BLaER1 (cell line): ENCODE measurements at regions not wholly inside any gene's neighbourhood (a gene's known extent, or its start where the extent isn't known, plus 50 kb on each side); places are given as distances from the start of the nearest gene placed in this dataset.
"Not testable (repeated sequence)": the region's sequence is repeated elsewhere in the genome, so short reads cannot be mapped to it uniquely, and the experiment has no call there.

Source experiments
- H3K27ac ChIP-seq: shearing (Covaris generic); formaldehyde crosslinking; 2 replicates; pipeline ENCODE4 v1.8.1; 2022
- H3K27me3 ChIP-seq: shearing (Covaris generic); formaldehyde crosslinking; 2 replicates; pipeline ENCODE4 v1.8.1; 2022
- H3K36me3 ChIP-seq: shearing (Covaris generic); formaldehyde crosslinking; 2 replicates; pipeline ENCODE4 v1.8.1; 2022
- H3K4me1 ChIP-seq: shearing (Covaris generic); formaldehyde crosslinking; 2 replicates; pipeline ENCODE4 v1.8.1; 2022
- H3K4me2 ChIP-seq: shearing (Covaris generic); formaldehyde crosslinking; 2 replicates; pipeline ENCODE4 v1.8.1; 2022
- H3K4me3 ChIP-seq: shearing (Covaris generic); formaldehyde crosslinking; 2 replicates; pipeline ENCODE4 v1.8.1; 2022
- H3K9ac ChIP-seq: shearing (Covaris generic); formaldehyde crosslinking; 2 replicates; pipeline ENCODE4 v1.8.1; 2022
- H3K9me3 ChIP-seq: shearing (Covaris generic); formaldehyde crosslinking; 2 replicates; pipeline ENCODE4 v1.8.1; 2022
- H4K20me1 ChIP-seq: shearing (Covaris generic); formaldehyde crosslinking; 2 replicates; pipeline ENCODE4 v1.8.1; 2022
- Cebpa-rat ChIP-seq: shearing (Covaris generic); IDR thresholded peaks from 2 replicates; pipeline ENCODE4 v1.8.1; 2022

DNA sequence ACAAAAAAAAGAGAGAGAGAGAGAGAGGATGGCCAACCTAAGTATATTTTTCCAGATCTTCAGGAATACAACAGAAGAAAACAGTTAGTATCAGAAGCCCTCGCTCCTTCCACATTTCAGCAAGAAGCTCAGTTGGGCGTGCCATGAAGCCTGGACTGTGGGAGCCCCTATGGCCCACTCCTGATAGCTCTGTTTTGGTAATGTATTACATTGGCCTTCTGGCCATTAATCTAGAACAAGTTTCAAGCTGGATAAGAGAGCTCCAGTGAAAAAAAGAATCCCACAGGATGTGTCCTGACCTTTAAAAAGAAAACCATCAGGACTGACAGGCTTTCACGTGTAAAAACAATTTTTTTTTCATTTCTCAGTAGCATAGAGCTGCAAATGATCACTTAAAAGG, 197.9 kb downstream of the ICOS start:
- H3K4me1 ChIP-seq, result peaks cover 42% of the 10 kb centered on the region

GRCh38 chr2:204135752-204136151, 199.2 kb downstream of the ICOS start:
- Histone ChIP-seq H3K9ac (no peak overlapping the region), H3K27me3 (no peaks in the 10 kb centered on the region), H3K4me3 (no peak overlapping the region), H4K20me1 (no peaks in the 10 kb centered on the region), H3K4me1 (peaks cover 42% of the 10 kb centered on the region), H3K9me3 (no peaks in the 10 kb centered on the region), H3K27ac (no peak overlapping the region), H3K4me2 (peak overlapping the region; percentile 17), H3K36me3 (no peaks in the 10 kb centered on the region)
- TF ChIP-seq Cebpa-rat, result no peak

More for the DNA sequence above, 197.9 kb downstream of the ICOS start:
- Histone ChIP-seq H3K9ac (no peak overlapping the region), H3K27ac (no peak overlapping the region), H3K9me3 (no peaks in the 10 kb centered on the region), H3K27me3 (no peaks in the 10 kb centered on the region), H3K36me3 (no peaks in the 10 kb centered on the region), H3K4me2 (no peak overlapping the region), H3K4me3 (no peak overlapping the region), H4K20me1 (no peaks in the 10 kb centered on the region)
- TF ChIP-seq Cebpa-rat, result no peak

- H3K9me3 ChIP-seq, result no peaks in the 10 kb centered on the region
- H3K9ac ChIP-seq, result no peak overlapping the region
- H3K27me3 ChIP-seq, result no peaks in the 10 kb centered on the region
- H3K4me1 ChIP-seq, result peaks cover 18% of the 10 kb centered on the region
- no peak for TF ChIP-seq Cebpa-rat
- no peak overlapping the region for H3K4me2 ChIP-seq
- no peak overlapping the region for H3K27ac ChIP-seq
- no peaks in the 10 kb centered on the region for H3K36me3 ChIP-seq
- no peak overlapping the region for H3K4me3 ChIP-seq
- H4K20me1 ChIP-seq, result no peaks in the 10 kb centered on the region
Observed at GRCh38 chr2:204138206-204138605, 201.6 kb downstream of the ICOS start.

- Histone ChIP-seq H4K20me1 (no peaks in the 10 kb centered on the region), H3K4me2 (no peak overlapping the region), H3K4me1 (peaks cover 10% of the 10 kb centered on the region), H3K9me3 (no peaks in the 10 kb centered on the region), H3K36me3 (no peaks in the 10 kb centered on the region), H3K9ac (no peak overlapping the region), H3K4me3 (no peak overlapping the region), H3K27ac (no peak overlapping the region), H3K27me3 (no peaks in the 10 kb centered on the region)
- no peak for TF ChIP-seq Cebpa-rat
Observed at GRCh38 chr2:204140246-204140645, 203.7 kb downstream of the ICOS start.

DNA sequence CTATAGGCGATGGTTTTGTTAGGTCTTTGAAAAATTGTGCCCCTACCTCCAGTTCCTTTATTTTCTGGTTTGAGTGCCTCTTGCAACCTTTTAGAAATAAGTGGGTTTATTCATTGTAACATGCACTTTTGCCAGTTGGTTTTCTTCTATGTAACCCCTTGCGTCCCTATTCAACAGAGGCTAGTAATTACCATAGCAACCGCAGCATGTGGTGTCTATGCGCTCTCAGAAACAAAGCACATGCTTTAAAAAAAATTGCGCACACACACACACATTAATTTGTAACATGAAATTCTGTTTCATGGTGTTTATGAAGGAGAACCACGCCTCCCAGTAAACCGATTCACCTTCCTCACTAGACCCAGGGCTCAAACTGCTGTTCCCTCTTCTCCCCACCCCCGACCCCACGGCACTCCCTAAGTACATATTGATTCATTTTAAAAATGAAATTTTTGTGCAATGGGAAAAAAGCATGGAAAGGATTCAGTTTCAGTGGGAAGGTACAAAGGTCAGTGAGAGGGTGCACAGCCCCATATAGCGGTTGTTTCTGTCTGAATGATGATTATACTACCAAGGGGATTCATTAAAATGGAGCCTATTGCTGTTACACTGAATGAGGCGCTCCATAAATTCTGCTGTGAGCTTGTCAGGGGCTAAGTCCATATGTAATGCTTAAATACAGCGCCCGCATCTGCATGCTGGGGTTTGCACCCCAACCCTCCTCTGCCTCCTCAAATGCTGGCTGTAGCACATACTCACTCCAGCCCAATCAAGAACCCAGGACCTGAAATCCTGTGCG, 206.9 kb downstream of the ICOS start:
- Histone ChIP-seq H3K27ac (no peak overlapping the region), H3K9me3 (no peaks in the 10 kb centered on the region), H3K36me3 (no peaks in the 10 kb centered on the region), H3K4me1 (peaks cover 9% of the 10 kb centered on the region), H3K27me3 (no peaks in the 10 kb centered on the region), H3K9ac (no peak overlapping the region), H4K20me1 (no peaks in the 10 kb centered on the region), H3K4me2 (no peak overlapping the region), H3K4me3 (no peak overlapping the region)
- TF ChIP-seq Cebpa-rat, result no peak

- Histone ChIP-seq H3K27me3 (no peaks in the 10 kb centered on the region), H3K9me3 (no peaks in the 10 kb centered on the region)
- no peak for TF ChIP-seq Cebpa-rat
Observed at GRCh38 chr2:204144492-204144891, 207.9 kb downstream of the ICOS start.

DNA sequence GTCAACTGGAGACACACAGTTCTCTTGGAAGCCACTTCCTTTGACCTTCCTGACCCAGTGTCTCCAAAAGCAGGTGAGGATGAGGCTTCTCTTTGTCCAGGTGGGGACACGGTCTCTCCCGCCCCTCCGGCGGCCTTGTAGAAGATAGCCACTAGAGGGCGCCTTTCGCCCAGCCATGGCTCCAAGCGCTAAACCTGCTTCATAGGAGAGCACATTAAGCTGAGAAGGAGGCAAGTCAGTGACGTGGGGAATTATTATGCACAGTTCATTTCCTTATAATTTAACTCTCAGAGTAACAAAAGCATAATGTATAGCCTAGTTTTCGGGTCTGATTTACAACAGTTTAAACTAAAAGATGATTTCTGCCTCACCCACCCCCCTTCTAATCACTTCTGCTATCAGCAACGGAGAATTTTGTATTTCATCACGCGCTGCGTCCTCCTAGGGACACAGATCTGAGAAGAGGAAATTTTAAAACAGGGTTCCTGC, 208.7 kb downstream of the ICOS start:
- peak overlapping the region; percentile 49; the same call in 1 of the 2 replicates for H3K9ac ChIP-seq
- H3K36me3 ChIP-seq, result no peaks in the 10 kb centered on the region
- H3K27me3 ChIP-seq, result no peaks in the 10 kb centered on the region
- no peaks in the 10 kb centered on the region for H4K20me1 ChIP-seq
- peak overlapping the region; percentile 59 for H3K4me3 ChIP-seq
- no peak for TF ChIP-seq Cebpa-rat
- no peaks in the 10 kb centered on the region for H3K9me3 ChIP-seq
- H3K4me2 ChIP-seq, result peak overlapping the region; percentile 72
- H3K4me1 ChIP-seq, result peaks cover 9% of the 10 kb centered on the region
- H3K27ac ChIP-seq, result peak overlapping the region; percentile 58; the same call in 1 of the 2 replicates

More at GRCh38 chr2:204144492-204144891, 207.9 kb downstream of the ICOS start:
- Histone ChIP-seq H3K9ac (no peak overlapping the region), H4K20me1 (no peaks in the 10 kb centered on the region), H3K4me3 (no peak overlapping the region), H3K36me3 (no peaks in the 10 kb centered on the region), H3K4me2 (no peak overlapping the region), H3K4me1 (peaks cover 9% of the 10 kb centered on the region), H3K27ac (no peak overlapping the region)

DNA sequence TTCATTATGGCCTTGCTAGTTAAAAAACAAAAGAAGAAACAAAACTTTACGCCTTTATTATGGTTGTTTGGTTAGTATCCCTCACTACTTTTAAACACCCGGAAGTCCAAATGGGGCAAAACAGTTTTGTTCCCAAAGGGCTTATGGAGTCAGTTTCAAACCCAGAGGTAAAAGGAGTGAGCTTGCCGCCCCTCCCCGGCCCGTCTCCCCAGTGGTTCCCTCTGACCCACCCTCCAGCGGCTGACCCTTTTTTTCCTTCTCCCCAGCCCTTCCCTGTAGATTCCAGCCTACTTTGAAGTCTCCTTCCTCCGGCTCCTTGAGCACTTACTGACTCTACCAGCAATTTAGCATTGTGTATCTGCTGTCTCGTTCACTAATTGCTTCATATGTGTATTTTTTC, 209.2 kb downstream of the ICOS start:
- Histone ChIP-seq H3K27ac (peak overlapping the region; percentile 58; the same call in 1 of the 2 replicates), H3K4me2 (peak overlapping the region; percentile 72), H3K27me3 (no peaks in the 10 kb centered on the region)

DNA sequence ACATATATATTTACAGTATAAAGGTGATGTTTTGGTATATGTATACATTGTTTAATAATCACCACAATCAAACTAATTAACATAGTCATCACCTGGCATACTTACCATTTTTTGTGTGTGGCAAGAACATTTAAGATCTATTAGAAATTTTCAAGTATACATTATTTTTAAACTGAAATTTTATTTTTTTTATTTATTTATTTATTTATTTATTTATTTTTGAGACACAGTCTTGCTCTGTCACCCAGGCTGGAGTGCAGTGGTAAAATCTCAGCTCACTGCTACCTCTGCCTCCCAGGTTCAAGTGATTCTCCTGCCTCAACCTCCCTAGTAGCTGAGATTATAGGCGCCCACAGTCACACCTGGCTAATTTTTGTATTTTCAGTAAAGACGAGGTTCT, 210.5 kb downstream of the ICOS start:
- H3K27me3 ChIP-seq, result not testable (repeated sequence)

More for the DNA sequence above, 209.2 kb downstream of the ICOS start:
- H3K9ac ChIP-seq, result peak overlapping the region; percentile 49; the same call in 1 of the 2 replicates
- TF ChIP-seq Cebpa-rat, result no peak
- peak overlapping the region; percentile 59 for H3K4me3 ChIP-seq
- H3K9me3 ChIP-seq, result no peaks in the 10 kb centered on the region
- peaks cover 9% of the 10 kb centered on the region for H3K4me1 ChIP-seq
- H3K36me3 ChIP-seq, result no peaks in the 10 kb centered on the region
- H4K20me1 ChIP-seq, result no peaks in the 10 kb centered on the region

DNA sequence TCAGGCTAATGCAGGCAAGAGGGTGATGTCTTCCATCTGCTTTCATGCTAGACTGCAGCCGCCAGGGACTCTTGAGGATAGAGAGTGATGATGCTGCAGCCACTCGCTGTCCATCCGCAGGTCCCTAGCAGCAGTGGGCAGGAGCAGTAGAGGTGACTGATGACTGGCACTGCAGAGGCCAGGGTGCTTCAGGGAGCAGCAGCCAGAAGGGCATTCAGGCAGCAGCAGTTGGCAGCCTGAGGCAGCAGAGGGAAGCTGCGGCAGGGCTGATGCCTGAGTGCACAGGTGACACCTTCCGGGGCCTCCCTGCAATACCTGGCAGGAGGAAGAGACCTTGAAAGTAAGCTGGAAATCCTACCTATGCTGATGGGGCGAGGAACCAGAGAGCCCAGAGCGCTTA, 214.2 kb downstream of the ICOS start:
- Histone ChIP-seq H3K4me1 (peaks cover 5% of the 10 kb centered on the region), H3K36me3 (no peaks in the 10 kb centered on the region), H4K20me1 (no peaks in the 10 kb centered on the region), H3K27me3 (no peaks in the 10 kb centered on the region), H3K9me3 (no peaks in the 10 kb centered on the region), H3K4me3 (no peak overlapping the region), H3K9ac (no peak overlapping the region), H3K4me2 (no peak overlapping the region), H3K27ac (no peak overlapping the region)
- no peak for TF ChIP-seq Cebpa-rat

More for the DNA sequence above, 210.5 kb downstream of the ICOS start:
- H3K36me3 ChIP-seq, H3K9ac ChIP-seq, H3K27ac ChIP-seq, H3K4me3 ChIP-seq, H4K20me1 ChIP-seq, H3K4me2 ChIP-seq, H3K9me3 ChIP-seq, H3K4me1 ChIP-seq: not testable (repeated sequence)
